Thyroid gland (tissue), 4 donors: ENCODE measurements at regions not wholly inside any gene's neighbourhood (a gene's known extent, or its start where the extent isn't known, plus 50 kb on each side); places are given as distances from the start of the nearest gene placed in this dataset.

Source experiments
- DNase-seq, 2 donors: peaks; one replicate each; pipeline ENCODE4 v3.0.0-alpha.2; 2019
- H3K27ac ChIP-seq, 3 donors: fragments of 200-600 bp; sonication (generic); 1 replicate in 2 of 3; 2 replicates in 1 of 3; pipeline ENCODE4 v1.5.1; 2016 to 2019; ENCODE audit warnings: mild to moderate bottlenecking in 1 of 3, moderate library complexity in 1 of 3
- H3K27me3 ChIP-seq: fragments of 200-600 bp; sonication (generic); one replicate; pipeline ENCODE4 v1.5.1; 2019
- H3K36me3 ChIP-seq, 2 donors: fragments of 200-600 bp; sonication (generic); one replicate each; pipeline ENCODE4 v1.5.1; 2016 to 2019
- H3K4me1 ChIP-seq, 2 donors: fragments of 200-600 bp; sonication (generic); one replicate each; pipeline ENCODE4 v1.5.1; 2017 to 2019
- H3K4me3 ChIP-seq, 3 donors: fragments of 200-600 bp; sonication (generic); replicated peaks in 1 of 3; 1 replicate in 2 of 3; 2 replicates in 1 of 3; pipeline ENCODE4 v1.5.1; 2016; ENCODE audit warnings: mild to moderate bottlenecking in 1 of 3
- H3K9me3 ChIP-seq: fragments of 200-600 bp; sonication (generic); one replicate; pipeline ENCODE4 v1.5.1; 2017
- CTCF ChIP-seq, 6 experiments: fragments of 200-600 bp in 3 of 6; fragments of 450-650 bp in 3 of 6; sonication (generic) in 3 of 6; IDR thresholded peaks; one replicate each; pipeline ENCODE4 v1.5.1; 2016 to 2019; ENCODE audit warnings: antibody characterized with exemption in 6 of 6, mild to moderate bottlenecking in 2 of 6, inconsistent platforms in 1 of 6, moderate library complexity in 1 of 6
- POLR2A ChIP-seq, 2 donors: fragments of 450-650 bp; IDR thresholded peaks; one replicate each; pipeline ENCODE4 v1.6.1; 2017; ENCODE audit warnings: antibody characterized with exemption in 2 of 2, mild to moderate bottlenecking in 2 of 2, moderate library complexity in 1 of 2
- WGBS, 2 donors: methylation state at CpG; one replicate each; pipeline ENCODE4 v1.1.5; 2017; 5-methylcytosine and 5-hydroxymethylcytosine counted together
- intact Hi-C: fragments of 100-400 bp; cut with DNase I; formaldehyde crosslinking; loops from one replicate; pipeline ENCODE4 v1.15.1; 2023

- H3K27me3 ChIP-seq = no peaks in the 10 kb centered on the region
- no peak overlapping the region for H3K27ac ChIP-seq
- no peaks in the 10 kb centered on the region for H3K36me3 ChIP-seq
- H3K9me3 ChIP-seq = no peaks in the 10 kb centered on the region
- TF ChIP-seq CTCF (IDR thresholded peaks at IDR 0.05) = no peak
- TF ChIP-seq POLR2A (IDR thresholded peaks at IDR 0.05) = no peak
- intact Hi-C loops = no loop called here
- no peak overlapping the region for H3K4me3 ChIP-seq
- no peaks in the 10 kb centered on the region for H3K4me1 ChIP-seq
- WGBS, 2 donors = 65 to 75% methylated on average over 5 of the region's 5 CpGs
- DNase-seq = no peak
Measured at GRCh38 chr12:105813201-105813600, 325.6 kb downstream of the NUAK1 start.

GRCh38 chr12:105814283-105814682 lies 324.5 kb downstream of the NUAK1 start:
- H3K4me3 ChIP-seq = no peak overlapping the region
- H3K36me3 ChIP-seq = no peaks in the 10 kb centered on the region
- 83 to 95% methylated on average over 4 of the region's 4 CpGs for WGBS, 2 donors
- H3K27me3 ChIP-seq = no peaks in the 10 kb centered on the region
- H3K9me3 ChIP-seq = no peaks in the 10 kb centered on the region
- intact Hi-C loops = no loop called here
- H3K4me1 ChIP-seq = peaks cover 4 to 9% of the 10 kb centered on the region in 2 donors
- no peak overlapping the region for H3K27ac ChIP-seq
- no peak for DNase-seq
- TF ChIP-seq POLR2A (IDR thresholded peaks at IDR 0.05) (no peak), CTCF (IDR thresholded peaks at IDR 0.05) (no peak)

GRCh38 chr12:105819549-105819948 lies 319.2 kb downstream of the NUAK1 start:
- Histone ChIP-seq H3K36me3 (no peaks in the 10 kb centered on the region), H3K9me3 (no peaks in the 10 kb centered on the region), H3K4me3 (no peak overlapping the region), H3K27ac (peak overlapping the region; percentile 74 to 87 (median 84)), H3K27me3 (no peaks in the 10 kb centered on the region), H3K4me1 (peaks cover 34 to 35% of the 10 kb centered on the region in 2 donors)
- DNase-seq = no peak
- WGBS, 2 donors = 85 to 88% methylated on average over 2 of the region's 2 CpGs
- TF ChIP-seq CTCF (IDR thresholded peaks at IDR 0.05) = no peak
- no peak for TF ChIP-seq POLR2A (IDR thresholded peaks at IDR 0.05)
- intact Hi-C loops = no loop called here

DNA sequence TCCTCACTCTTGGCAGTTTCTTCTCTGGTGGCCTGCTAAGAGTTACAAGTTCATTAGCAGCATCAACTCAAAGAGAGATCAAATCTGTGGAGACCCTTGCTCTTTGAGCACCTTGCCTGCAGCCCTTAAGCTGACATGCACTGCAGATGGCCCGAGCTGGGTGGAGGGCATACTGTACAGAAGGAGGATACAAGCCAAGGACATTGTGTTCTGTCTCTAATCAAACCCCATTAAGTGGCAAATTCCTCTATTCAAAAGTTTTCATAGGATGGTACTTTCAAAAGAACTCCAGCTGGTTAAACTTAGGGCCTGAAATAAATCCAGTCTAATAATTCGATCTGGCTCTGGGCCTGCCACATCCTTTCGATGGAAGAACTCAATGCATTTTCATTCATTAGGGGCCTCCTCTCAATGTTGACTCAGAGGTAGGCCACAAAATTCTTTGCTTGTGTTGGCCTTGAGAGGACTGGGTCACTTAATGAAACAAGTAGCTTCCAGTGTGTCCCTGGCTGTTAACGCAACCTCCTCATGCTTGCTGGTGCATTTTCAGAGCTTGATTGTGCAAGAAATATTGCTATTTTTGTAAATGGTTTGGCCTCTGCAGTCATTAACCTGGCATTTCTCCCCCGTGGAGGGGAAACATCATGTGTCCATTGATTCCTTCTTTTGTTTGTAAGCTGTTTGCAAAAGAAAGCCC lies 318.2 kb downstream of the NUAK1 start:
- DNase-seq = peak; percentile 84
- Histone ChIP-seq H3K27me3 (no peaks in the 10 kb centered on the region), H3K4me1 (peaks cover 34 to 35% of the 10 kb centered on the region in 2 donors), H3K9me3 (no peaks in the 10 kb centered on the region), H3K36me3 (no peaks in the 10 kb centered on the region), H3K4me3 (no peak overlapping the region), H3K27ac (peak overlapping the region; percentile 85 to 87 (median 85))
- intact Hi-C loops = no loop called here
- TF ChIP-seq POLR2A (IDR thresholded peaks at IDR 0.05) (no peak), CTCF (IDR thresholded peaks at IDR 0.05) (no peak)
- WGBS, 2 donors = 9 to 19% methylated on average over 5 of the region's 5 CpGs
